HG02884 (cell line): ENCODE measurements at regions not wholly inside any gene's neighbourhood (a gene's known extent, or its start where the extent isn't known, plus 50 kb on each side); places are given as distances from the start of the nearest gene placed in this dataset.
A peak's percentile ranks its signal among the peaks of the same experiment; 100 is the strongest.

ENCODE experiments used
- ATAC-seq: cut with Tn5 transposase; IDR thresholded peaks from one replicate; pipeline ENCODE4 v1.9.1; 2021; ENCODE audit warnings: mild to moderate bottlenecking, moderate library complexity; ENCODE audit not compliant: unreplicated experiment

DNA sequence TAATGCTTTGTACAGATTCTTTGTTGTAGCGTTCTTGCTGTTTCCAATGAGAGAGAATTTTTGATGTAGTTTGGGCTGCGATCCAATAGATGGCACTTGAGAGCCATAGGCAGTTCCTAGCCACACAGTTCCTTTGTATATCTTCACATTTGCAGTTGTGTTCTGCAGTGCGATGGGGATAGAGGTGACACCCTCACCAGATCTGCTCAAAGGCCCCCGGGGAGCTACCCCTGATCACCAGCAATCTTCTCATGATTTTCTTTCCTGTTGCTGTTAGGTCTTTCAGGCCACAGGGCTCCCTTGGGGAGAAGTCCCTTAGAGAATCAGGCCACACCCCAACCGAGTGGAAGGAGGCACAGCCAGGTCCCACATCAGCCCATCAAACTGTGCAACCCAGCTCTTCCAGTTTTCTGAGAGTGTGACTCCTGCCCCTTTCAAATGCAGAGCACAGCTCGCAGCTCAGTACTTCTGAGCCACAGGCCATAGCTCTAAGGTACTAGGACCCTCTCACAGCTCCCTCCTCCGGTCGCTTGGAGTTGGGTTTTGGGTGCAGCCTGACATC is 353.7 kb downstream of the SLCO4C1 start:
- peak; percentile 89 for ATAC-seq

DNA sequence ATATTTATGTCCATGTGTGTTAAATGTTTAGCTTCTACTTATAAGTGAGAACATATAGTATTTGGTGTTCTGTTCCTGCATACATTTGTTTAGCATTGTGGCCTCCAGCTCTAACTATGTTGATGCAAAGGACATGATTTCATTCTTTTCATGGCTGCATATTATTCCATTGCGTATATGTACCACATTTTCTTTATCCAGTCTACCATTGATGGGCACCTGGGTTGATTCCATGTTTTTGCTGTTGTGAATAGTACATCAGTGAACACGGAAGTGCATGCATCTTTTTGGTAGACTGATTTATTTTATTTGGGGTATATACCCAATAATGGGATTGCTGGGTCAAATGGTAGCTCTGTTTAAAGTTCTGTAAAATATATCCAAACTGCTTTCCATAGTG is 359.0 kb downstream of the SLCO4C1 start:
- ATAC-seq, result no peak

DNA sequence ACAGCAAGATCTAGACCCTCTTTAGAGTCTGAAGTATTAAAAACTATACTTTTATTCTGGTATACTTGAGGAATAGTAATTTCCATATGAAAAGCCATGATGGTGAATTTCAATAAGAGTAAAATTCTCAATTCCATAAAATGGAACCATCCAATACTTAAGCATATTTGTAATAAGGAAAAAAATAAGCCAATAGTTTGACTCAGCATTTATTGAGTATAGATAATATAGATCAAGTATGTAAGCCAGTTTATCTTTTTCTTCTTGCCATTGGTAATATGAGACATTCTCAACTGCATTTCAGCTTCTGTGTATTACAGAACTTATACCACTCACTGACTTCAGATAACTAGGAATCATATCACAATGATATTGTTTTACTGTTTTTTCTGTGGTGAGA is 361.0 kb downstream of the SLCO4C1 start:
- no peak for ATAC-seq

DNA sequence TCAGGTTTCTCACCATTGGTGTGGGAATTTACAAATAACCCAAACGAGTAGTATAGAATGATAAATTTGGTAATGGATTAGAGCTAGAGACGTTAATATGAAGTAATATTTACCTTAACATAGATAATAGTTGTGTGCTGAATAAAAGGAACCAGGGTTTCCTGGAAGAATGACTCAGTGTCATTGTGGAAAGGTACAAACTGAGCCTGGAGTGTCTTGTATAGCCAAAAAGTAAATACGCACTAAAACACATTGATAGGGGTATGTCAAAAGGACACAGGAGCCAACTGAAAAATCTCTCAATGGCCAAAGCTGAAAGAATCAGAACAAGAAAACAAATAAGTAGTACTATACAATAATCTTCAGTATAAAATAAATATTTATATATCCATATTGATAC is 363.5 kb downstream of the SLCO4C1 start:
- ATAC-seq, result no peak

DNA sequence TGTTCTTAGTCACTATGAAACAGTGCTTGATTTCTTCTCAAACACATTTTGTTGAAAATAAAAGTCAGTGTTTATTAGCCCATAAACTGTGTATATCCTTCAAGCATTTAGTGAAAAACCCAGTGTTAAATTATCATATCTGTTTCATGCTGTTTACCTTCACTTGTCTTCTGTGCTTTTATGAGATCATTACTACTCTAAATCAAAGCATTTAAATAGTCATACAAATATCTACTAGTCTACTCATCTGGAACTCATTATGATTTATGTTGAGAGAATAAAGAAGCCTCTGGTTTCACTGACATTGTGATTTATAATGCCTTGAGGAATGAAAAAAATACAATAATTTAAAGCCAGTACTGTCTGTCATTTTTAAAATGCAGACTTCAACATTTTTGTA is 366.5 kb downstream of the SLCO4C1 start:
- no peak for ATAC-seq

DNA sequence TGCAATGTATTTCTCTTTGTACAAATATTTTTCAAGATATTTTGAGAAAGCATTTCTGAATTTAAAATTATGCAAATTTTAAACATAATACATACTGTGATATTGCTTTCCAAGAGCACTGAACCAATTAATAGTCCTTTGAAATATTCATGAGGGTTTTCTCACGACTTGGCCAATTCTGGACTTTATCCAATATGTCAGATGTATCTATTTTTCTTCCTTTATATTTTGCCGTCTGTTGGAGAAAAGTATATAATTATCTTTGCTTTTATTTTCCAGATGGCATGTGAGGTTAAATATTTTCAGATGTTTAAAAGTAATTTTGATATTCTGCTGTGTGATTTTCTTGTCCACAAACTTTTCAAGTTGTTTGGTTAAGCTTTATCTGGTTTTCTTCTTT is 378.9 kb downstream of the SLCO4C1 start:
- ATAC-seq, result no peak

DNA sequence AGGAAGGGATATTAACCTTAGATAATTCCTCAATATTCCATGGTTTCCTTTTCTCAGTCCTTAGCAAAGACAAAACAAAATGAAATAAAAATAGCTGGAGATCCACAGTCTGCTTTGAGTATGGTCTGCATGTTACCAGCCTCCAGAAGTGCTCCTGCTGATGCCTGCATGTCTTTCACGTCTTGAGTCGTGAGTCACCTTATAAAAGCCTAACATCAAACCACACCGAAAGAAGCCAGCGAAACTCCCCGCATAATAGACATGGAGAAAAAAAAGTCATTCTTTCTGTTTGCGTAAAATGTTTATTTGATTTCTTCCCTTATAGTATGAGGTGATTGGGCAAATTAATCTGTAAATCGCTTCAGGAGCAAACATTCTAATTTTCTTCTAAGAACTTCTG is 380.5 kb downstream of the SLCO4C1 start:
- no peak for ATAC-seq

DNA sequence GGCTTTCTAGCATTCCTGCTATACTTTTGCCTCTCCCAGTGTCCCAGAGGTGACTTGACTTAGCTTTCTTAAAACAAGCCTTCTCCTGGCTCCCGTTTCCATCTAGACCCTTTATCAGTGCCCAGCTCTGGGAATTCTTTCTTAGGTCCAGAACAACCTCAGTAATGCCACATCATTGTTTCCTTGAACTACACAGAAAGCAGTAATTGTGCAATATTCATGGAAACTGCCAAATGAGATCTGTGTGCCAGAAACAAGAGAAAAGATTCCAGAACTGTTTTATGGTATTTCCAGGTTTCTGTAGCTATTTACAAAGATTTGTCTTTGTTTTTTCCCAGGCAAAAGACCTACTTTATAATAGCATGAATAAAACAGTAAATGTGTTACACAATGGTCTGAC is 391.3 kb downstream of the SLCO4C1 start:
- no peak for ATAC-seq

DNA sequence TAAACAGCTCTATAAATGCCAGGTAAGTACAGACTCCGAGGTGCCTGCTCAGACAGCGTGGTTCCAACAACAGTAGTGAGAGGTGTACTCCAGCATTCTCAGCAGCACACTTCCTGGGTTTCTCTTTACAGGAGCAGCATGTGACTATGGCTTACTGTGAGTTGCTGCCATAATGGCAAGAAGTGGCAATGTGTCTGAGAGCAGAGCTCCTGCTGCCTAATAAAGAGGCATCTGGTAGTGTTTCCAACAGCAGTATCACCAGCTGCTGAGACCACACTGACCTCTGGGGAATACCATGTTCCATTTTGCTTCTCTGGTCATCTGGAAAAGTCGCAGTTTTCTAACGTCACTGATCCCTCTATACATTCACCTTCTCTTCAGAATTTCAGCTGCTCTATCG is 398.2 kb downstream of the SLCO4C1 start:
- ATAC-seq, result no peak

DNA sequence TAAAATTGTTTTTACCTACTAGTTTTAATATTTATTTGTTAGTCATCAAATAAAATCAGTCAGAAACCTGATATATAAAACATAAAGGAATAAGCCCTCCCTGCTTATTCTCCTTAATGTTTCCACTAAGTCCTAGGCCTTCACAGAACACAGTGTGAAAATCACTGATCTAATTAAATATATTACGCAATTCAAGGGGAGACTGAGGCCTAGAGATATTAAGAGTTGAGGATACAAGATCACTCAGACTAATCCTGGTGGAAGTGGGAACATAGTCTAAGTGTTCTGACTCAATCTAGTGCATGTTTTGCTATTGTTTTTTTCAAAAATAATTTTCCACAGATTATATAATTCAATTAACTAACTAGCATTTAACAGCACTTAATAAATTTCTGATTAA is 401.1 kb downstream of the SLCO4C1 start:
- ATAC-seq, result no peak

DNA sequence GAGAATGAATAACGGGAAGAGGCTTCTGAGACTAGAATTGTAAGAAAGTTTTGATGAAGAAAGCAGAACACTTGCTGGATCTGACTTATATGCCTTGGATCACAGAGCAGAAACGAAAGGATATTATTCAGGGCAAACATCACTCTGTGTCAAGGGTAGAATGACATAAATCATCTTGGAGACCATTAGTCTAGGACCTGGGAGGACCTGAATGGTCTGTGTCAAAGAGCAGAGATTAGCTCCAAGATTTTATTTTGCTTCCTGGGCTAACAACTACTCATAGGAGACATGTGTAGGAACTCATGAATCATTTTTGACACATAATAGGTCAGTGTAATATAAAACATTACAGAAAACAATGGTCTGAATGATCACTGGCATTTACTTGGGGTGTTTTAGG is 417.9 kb downstream of the SLCO4C1 start:
- no peak for ATAC-seq

DNA sequence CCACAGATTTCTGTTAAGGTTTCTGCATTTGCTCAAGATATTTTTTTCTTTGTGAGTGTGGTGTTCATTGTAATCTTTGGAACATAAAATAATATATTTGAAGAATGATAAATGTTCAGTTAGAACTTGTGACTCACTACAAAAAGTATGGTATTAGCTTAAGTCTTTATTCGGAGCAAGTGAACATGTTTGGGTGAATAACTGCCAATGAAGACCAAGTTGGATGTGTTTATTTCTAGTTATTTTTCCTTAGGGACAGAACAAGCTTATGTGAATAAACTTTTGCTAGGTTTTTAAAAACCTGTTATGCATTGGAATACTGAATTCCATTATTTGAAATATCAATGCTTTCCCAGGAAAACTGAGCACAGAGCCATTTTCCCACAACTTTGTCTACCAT is 418.6 kb downstream of the SLCO4C1 start:
- ATAC-seq, result no peak

DNA sequence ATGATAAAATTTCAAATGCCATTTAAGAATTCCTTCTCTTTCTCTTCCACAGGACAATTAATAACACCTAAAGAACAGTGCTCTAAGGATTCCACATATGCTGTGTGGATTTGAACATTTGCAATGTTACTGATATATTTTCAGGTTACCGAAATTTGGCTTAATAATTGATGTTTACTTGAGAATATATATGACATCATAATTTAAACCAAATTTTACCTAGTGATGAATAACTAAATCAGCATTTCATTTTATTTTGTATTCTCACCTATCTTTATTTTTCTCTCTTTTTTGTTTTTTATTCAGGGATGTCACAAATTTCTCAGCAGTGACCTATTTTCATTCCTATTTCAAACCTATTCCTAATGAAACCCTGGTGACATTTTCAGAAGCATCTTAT is 429.6 kb downstream of the SLCO4C1 start:
- no peak for ATAC-seq

DNA sequence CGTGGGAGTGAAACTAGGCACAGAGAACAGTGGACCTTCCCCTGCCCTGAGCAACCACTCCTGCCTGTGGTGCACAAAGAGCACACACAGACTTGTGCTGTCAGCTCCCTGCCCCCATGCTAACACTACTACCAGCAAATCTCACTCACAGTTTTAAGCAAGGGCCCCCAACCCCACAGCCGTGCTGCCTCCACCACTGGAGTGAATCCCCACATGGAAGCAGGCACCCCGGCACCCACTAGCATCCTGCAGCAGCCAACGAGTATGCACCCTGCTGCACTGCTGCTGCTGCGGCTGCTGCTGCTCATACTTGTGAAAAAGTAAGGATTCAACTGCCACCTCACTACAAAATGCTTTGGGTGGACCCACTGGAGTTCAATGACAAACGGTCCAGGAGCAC is 435.5 kb downstream of the SLCO4C1 start:
- no peak for ATAC-seq

DNA sequence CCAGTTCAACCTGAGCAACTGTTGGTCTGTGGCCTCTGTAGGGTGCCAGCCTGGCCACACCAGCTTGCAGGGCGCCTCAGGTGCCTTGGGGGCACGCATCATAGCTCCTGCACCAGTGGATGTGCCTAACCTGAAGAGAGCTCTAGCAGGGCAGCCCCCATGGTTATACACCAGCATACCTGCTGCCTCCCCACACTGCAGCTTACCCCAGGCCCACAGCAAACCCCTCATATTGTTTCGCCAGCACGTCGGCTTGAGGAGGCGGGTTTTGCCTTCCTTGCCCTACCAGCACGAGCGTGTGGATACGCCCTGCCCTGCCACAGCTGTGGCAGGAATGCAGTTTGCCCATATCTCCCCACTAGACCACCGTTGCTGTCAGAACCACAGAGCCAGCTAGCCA is 435.9 kb downstream of the SLCO4C1 start:
- no peak for ATAC-seq

DNA sequence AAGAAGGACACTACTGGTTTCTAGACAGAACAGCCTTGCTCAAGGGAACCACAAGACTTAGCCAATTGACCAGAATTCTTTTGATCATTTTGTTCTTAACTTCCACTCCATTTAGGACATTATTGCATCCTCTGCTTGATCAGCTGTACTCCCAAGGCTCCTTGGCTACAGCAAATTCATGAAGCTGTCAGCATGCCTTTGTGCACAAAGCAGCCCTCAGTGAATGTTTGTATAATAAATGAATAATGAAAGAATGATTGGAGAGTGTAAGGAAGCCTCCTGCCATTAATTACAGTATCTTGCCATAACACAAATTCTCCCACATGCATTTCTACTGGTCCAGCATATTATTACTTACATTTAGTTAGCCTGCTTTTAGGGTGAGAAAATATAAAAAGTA is 449.6 kb downstream of the SLCO4C1 start:
- ATAC-seq, result no peak

DNA sequence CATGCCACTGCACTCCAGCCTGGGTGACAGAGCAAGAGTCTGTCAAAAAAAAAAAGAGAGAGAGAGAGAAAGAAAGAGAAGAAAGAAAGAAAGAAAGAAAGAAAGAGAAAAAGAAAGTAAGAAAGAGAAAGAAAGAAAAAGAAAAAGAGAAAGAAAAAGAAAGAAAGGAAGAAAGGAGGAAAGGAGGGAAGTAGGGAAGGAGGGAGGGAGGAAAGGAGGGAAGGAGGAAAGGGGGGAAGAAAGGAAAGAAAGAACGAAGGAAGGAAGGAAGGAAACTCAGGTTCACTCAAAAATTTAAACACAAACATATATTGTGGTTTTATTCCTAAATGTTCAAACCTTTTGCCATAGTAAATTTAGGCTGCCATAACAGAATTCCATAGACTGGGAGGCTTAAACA is 453.0 kb downstream of the SLCO4C1 start:
- ATAC-seq, result no peak

DNA sequence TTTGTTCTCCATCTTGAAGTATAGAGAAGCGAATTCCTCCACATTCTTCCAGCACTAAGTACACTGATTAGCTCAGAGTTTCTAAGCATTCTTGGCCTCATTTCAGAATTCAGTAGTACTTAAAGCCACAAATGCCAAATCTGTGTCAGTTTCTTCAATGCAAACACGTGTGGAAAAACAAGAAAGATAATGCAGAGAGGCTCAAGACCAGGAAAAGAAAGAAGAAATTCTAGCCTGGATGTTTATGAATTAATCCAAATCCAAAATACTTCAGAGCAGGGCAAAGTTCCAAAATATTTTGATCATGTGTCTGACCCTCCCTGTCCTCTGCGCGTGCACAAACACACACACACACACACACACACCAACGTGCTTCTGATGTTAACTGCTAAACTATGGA is 457.6 kb downstream of the SLCO4C1 start:
- no peak for ATAC-seq

DNA sequence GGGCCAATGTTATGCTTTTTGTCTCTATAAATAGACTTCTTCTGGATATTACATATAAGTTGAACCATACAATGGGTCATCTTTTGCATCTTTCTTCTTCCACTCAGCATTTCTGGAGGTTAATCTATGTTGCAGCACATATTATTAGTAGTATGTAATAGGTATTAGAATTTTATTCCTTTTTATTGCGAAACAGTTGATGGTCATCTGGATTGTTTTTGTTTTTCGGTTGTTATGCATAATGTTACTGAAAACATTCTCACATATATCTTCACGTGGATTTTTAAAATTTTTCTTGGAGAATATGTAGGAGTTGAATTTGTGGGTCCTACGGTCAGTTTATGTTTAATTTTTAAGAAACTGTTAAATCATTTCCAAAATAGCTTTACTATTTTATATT is 466.8 kb downstream of the SLCO4C1 start:
- no peak for ATAC-seq

DNA sequence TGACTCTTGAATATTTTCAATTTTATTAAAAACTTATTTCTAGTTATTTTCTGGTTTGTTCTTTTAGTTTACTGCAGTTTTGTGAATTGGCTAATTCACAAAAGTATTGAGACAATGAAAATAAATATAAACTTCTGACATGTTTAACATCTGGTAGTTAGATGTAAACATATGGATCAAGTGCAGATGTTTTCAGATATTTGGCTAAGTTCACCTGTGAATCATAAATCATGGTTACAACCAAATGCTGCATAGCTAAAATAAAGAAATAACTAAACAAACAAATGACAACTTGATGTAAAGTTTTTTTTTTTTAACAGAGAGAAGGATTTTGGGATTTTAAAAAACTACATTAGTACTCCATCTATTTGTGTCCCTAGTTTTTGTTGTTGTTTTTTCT is 484.6 kb downstream of the SLCO4C1 start:
- ATAC-seq, result no peak

DNA sequence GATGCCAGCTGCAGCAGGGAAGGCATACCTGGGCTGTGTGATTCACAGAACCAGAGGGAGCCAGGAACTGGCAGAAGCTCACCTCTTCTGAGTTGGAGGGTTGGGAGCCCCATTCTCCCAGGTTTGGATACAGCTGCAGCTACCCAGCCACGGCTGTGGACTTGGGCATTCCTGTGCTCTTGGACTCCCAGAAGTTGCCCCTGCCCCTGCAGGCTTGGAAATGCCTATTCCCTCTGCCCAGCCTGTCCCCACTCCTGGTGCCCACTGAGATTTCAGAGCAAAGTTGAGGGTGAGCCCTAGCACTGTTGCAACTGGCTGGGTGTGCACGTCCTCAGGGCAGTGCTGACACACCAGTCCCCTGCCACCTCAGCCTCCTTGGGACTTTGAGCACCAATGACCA is 489.7 kb downstream of the SLCO4C1 start:
- ATAC-seq, result no peak

DNA sequence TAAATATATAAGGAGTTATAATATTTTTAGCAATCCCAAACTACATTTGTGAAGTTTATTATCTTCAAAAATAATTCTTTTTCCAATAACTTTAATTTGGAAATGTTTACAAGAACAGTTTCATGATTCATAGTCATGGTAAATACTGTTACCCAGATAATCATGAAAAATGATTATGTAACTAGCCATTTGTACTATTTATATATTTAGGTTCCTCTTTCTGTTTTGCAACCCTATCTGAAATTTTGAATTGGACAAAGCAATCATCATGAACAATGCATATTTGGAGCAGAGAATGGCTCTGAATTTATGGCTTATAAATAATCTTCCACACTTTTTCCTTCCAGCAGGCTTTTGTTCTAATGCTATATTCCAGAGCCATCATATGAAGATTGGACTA is 499.7 kb downstream of the SLCO4C1 start:
- no peak for ATAC-seq

DNA sequence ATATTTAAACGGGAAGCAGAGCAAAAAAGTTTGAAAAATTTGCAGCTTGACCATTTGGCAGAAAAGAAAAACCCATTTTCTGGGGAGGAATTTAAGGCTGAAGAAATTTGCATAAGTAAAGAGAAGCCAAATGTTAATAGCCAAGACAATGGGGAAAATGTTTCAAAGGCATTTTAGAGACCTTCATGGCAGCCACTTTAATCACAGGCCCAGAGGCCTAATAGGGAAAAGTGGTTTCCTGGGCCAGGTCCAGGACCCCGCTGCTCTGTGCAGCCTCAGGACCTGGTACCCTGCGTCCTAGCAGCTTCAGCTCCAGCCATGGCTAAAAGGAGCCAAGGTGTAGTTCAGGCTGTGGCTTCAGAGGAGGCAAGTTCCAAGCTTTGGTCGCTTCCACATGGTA is 507.3 kb downstream of the SLCO4C1 start:
- ATAC-seq, result no peak

DNA sequence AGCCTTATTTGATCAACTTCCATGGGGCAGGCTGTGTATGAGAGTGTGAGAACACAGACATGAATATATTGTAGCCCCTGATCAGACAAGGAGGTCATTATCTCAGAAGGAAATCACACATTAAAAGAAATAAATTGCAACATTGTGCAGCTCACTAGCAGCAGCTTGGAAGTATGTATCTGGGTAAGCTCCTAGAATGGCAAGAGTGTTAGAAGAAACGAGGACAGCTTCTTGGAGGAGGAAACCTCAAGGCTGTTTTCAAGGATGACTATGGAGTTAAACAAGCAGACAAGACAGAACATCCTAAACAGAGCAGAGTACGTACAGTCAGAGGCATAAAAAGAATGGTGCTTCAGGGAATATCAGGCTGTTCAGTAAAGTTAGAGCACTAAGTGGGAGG is 511.0 kb downstream of the SLCO4C1 start:
- ATAC-seq, result no peak
